ENCODE measurements at regions not wholly inside any gene's neighbourhood (a gene's known extent, or its start where the extent isn't known, plus 50 kb on each side); places are given as distances from the start of the nearest gene placed in this dataset.

DNA sequence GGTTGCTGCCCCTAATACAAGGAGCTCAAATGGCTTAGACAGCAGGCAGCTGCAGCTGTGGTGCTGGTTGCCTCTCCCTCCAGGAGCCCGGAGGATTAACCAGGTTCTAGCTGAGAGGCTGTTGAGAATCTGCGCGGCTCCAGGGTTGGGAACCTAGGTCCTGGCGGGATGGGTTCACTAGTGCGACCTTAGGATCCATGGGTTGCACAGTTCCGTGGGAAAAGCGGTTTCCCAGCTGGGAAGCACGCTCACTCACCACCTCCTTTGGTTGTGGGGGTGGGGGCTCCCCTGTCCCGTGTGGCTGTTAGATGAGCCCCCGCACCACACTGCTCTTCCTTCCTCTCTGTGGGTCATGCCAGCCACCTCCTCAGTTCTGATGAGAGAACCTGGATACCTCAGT, 375.1 kb upstream of the ARRDC4 start:
- ATAC-seq: no peak
- TF ChIP-seq TCF4 (CRISPR knock-in tag; IDR thresholded peaks at IDR 0.05; ENCODE audit: borderline replicate concordance) (no peak), ISL1 (CRISPR knock-in tag; IDR thresholded peaks at IDR 0.05) (no peak), ZFP3 (CRISPR knock-in tag; IDR thresholded peaks at IDR 0.05) (no peak), BACH2 (CRISPR knock-in tag; IDR thresholded peaks at IDR 0.05; ENCODE audit: borderline replicate concordance) (no peak)
- TF ChIP-seq, protein P1, sequence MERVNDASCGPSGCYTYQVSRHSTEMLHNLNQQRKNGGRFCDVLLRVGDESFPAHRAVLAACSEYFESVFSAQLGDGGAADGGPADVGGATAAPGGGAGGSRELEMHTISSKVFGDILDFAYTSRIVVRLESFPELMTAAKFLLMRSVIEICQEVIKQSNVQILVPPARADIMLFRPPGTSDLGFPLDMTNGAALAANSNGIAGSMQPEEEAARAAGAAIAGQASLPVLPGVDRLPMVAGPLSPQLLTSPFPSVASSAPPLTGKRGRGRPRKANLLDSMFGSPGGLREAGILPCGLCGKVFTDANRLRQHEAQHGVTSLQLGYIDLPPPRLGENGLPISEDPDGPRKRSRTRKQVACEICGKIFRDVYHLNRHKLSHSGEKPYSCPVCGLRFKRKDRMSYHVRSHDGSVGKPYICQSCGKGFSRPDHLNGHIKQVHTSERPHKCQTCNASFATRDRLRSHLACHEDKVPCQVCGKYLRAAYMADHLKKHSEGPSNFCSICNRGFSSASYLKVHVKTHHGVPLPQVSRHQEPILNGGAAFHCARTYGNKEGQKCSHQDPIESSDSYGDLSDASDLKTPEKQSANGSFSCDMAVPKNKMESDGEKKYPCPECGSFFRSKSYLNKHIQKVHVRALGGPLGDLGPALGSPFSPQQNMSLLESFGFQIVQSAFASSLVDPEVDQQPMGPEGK (CRISPR knock-in tag; IDR thresholded peaks at IDR 0.05; ENCODE audit: borderline replicate concordance): no peak
- TF ChIP-seq, protein P2, sequence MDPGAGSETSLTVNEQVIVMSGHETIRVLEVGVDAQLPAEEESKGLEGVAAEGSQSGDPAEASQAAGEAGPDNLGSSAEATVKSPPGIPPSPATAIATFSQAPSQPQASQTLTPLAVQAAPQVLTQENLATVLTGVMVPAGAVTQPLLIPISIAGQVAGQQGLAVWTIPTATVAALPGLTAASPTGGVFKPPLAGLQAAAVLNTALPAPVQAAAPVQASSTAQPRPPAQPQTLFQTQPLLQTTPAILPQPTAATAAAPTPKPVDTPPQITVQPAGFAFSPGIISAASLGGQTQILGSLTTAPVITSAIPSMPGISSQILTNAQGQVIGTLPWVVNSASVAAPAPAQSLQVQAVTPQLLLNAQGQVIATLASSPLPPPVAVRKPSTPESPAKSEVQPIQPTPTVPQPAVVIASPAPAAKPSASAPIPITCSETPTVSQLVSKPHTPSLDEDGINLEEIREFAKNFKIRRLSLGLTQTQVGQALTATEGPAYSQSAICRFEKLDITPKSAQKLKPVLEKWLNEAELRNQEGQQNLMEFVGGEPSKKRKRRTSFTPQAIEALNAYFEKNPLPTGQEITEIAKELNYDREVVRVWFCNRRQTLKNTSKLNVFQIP (CRISPR knock-in tag; IDR thresholded peaks at IDR 0.05; ENCODE audit: borderline replicate concordance, low read depth): no peak
- TF ChIP-seq, protein P3, sequence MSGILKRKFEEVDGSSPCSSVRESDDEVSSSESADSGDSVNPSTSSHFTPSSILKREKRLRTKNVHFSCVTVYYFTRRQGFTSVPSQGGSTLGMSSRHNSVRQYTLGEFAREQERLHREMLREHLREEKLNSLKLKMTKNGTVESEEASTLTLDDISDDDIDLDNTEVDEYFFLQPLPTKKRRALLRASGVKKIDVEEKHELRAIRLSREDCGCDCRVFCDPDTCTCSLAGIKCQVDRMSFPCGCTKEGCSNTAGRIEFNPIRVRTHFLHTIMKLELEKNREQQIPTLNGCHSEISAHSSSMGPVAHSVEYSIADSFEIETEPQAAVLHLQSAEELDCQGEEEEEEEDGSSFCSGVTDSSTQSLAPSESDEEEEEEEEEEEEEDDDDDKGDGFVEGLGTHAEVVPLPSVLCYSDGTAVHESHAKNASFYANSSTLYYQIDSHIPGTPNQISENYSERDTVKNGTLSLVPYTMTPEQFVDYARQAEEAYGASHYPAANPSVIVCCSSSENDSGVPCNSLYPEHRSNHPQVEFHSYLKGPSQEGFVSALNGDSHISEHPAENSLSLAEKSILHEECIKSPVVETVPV (CRISPR knock-in tag; IDR thresholded peaks at IDR 0.05): no peak

DNA sequence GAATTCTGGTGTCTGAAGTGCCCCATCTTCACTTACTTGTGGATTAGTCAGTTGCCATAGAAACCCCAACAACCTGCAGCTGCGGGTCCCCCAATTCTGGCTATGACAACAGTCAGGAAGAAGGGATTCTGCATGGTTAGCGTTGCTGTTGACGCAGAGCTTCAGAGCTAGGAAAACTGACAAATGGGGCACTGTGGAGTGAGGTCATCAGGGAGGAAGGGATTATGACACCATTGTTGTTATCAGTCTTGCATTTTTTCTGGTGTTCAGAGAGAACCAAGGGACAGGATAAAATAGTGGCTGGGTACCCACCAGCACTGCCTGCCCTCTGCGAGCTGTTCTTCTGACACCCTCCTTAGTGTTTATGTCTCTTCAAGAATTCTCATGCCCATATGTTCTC, 367.7 kb upstream of the ARRDC4 start:
- no peak for ATAC-seq
- TF ChIP-seq ESRRG (CRISPR knock-in tag; IDR thresholded peaks at IDR 0.05) (no peak), CSDC2 (CRISPR knock-in tag; IDR thresholded peaks at IDR 0.05) (no peak), TOX (CRISPR knock-in tag; IDR thresholded peaks at IDR 0.05; ENCODE audit: borderline replicate concordance) (no peak), RARB (CRISPR knock-in tag; IDR thresholded peaks at IDR 0.05) (no peak), ZFP30 (CRISPR knock-in tag; IDR thresholded peaks at IDR 0.05) (no peak)
- TF ChIP-seq, protein P4, sequence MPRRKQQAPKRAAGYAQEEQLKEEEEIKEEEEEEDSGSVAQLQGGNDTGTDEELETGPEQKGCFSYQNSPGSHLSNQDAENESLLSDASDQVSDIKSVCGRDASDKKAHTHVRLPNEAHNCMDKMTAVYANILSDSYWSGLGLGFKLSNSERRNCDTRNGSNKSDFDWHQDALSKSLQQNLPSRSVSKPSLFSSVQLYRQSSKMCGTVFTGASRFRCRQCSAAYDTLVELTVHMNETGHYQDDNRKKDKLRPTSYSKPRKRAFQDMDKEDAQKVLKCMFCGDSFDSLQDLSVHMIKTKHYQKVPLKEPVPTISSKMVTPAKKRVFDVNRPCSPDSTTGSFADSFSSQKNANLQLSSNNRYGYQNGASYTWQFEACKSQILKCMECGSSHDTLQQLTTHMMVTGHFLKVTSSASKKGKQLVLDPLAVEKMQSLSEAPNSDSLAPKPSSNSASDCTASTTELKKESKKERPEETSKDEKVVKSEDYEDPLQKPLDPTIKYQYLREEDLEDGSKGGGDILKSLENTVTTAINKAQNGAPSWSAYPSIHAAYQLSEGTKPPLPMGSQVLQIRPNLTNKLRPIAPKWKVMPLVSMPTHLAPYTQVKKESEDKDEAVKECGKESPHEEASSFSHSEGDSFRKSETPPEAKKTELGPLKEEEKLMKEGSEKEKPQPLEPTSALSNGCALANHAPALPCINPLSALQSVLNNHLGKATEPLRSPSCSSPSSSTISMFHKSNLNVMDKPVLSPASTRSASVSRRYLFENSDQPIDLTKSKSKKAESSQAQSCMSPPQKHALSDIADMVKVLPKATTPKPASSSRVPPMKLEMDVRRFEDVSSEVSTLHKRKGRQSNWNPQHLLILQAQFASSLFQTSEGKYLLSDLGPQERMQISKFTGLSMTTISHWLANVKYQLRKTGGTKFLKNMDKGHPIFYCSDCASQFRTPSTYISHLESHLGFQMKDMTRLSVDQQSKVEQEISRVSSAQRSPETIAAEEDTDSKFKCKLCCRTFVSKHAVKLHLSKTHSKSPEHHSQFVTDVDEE (CRISPR knock-in tag; IDR thresholded peaks at IDR 0.05): no peak
- TF ChIP-seq, protein P3 (CRISPR knock-in tag; IDR thresholded peaks at IDR 0.05): no peak
- TF ChIP-seq, protein P1 (CRISPR knock-in tag; IDR thresholded peaks at IDR 0.05; ENCODE audit: borderline replicate concordance): no peak

DNA sequence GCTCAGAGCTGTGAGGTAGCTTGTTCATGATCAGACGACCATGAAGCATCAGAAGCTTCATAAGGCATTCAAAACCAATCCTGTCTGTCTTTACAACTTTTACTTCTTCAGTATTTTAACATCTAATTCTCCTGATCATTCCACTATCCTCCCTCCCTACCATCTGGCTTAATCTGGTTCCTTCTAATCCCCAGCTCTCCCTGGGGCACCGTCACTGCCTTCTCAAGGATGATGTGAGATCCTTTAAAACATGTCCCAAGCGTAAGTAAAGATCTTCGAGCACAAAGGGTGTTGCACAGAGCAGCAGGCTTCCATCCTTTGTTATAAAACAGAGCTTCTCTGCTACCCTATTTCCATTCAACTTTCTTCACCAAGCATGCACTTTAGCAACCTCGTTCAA, 362.7 kb upstream of the ARRDC4 start:
- ATAC-seq: no peak
- TF ChIP-seq ISL1 (CRISPR knock-in tag; IDR thresholded peaks at IDR 0.05) (no peak), ZNF70 (CRISPR knock-in tag; IDR thresholded peaks at IDR 0.05) (no peak), ARNTL (CRISPR knock-in tag; IDR thresholded peaks at IDR 0.05; ENCODE audit: borderline replicate concordance, low read depth) (no peak), GLIS3 (CRISPR knock-in tag; IDR thresholded peaks at IDR 0.05) (no peak), TCF4 (CRISPR knock-in tag; IDR thresholded peaks at IDR 0.05; ENCODE audit: borderline replicate concordance) (no peak), ZNF8 (CRISPR knock-in tag; IDR thresholded peaks at IDR 0.05) (no peak), OSR1 (CRISPR knock-in tag; IDR thresholded peaks at IDR 0.05) (no peak), PPARA (CRISPR knock-in tag; IDR thresholded peaks at IDR 0.05; ENCODE audit: borderline replicate concordance) (no peak), ZFP30 (CRISPR knock-in tag; IDR thresholded peaks at IDR 0.05) (no peak), ZFP3 (CRISPR knock-in tag; IDR thresholded peaks at IDR 0.05) (no peak), ESRRG (CRISPR knock-in tag; IDR thresholded peaks at IDR 0.05) (no peak)
- TF ChIP-seq, protein P1 (CRISPR knock-in tag; IDR thresholded peaks at IDR 0.05; ENCODE audit: borderline replicate concordance): no peak
- TF ChIP-seq, protein P2 (CRISPR knock-in tag; IDR thresholded peaks at IDR 0.05; ENCODE audit: borderline replicate concordance, low read depth): no peak
- TF ChIP-seq, protein P5, sequence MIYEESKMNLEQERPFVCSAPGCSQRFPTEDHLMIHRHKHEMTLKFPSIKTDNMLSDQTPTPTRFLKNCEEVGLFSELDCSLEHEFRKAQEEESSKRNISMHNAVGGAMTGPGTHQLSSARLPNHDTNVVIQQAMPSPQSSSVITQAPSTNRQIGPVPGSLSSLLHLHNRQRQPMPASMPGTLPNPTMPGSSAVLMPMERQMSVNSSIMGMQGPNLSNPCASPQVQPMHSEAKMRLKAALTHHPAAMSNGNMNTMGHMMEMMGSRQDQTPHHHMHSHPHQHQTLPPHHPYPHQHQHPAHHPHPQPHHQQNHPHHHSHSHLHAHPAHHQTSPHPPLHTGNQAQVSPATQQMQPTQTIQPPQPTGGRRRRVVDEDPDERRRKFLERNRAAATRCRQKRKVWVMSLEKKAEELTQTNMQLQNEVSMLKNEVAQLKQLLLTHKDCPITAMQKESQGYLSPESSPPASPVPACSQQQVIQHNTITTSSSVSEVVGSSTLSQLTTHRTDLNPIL (CRISPR knock-in tag; IDR thresholded peaks at IDR 0.05; ENCODE audit: low read depth): no peak

Measured in SK-N-SH treated with all-trans-retinoic acid at 6 μM for 48 hours (cell line).